GM12872 (cell line): ENCODE measurements at regions not wholly inside any gene's neighbourhood (a gene's known extent, or its start where the extent isn't known, plus 50 kb on each side); places are given as distances from the start of the nearest gene placed in this dataset.

Experiments
- CTCF ChIP-seq: IDR thresholded peaks from 3 replicates; pipeline ENCODE4 v1.5.1; 2011; ENCODE audit warnings: low read depth, mild to moderate bottlenecking, low read length, moderate library complexity; ENCODE audit not compliant: insufficient read depth

GRCh38 chr1:81617308-81617967, 183.3 kb upstream of the ADGRL2 start:
- no peak for TF ChIP-seq CTCF

- no peak for TF ChIP-seq CTCF
Measured at GRCh38 chr1:81613803-81614202, 186.9 kb upstream of the ADGRL2 start.

- no peak for TF ChIP-seq CTCF
Measured at GRCh38 chr1:81607924-81608323, 192.8 kb upstream of the ADGRL2 start.

- no peak for TF ChIP-seq CTCF
Measured at GRCh38 chr1:81607086-81607485, 193.6 kb upstream of the ADGRL2 start.

GRCh38 chr1:81606656-81607055, 194.1 kb upstream of the ADGRL2 start:
- TF ChIP-seq CTCF = no peak

- TF ChIP-seq CTCF = no peak
Measured at GRCh38 chr1:81605023-81605422, 195.7 kb upstream of the ADGRL2 start.

GRCh38 chr1:81600878-81601622, 199.7 kb upstream of the ADGRL2 start:
- TF ChIP-seq CTCF = no peak
